ENCODE measurements at regions not wholly inside any gene's neighbourhood (a gene's known extent, or its start where the extent isn't known, plus 50 kb on each side); places are given as distances from the start of the nearest gene placed in this dataset.
"Not testable (repeated sequence)": the region's sequence is repeated elsewhere in the genome, so short reads cannot be mapped to it uniquely, and the experiment has no call there.

- no peaks in the 10 kb centered on the region for H3K27me3 Mint-ChIP-seq
- no peak overlapping the region for H3K4me3 Mint-ChIP-seq
- H3K27ac Mint-ChIP-seq: no peak overlapping the region
- ChIA-PET POLR2A (no interaction called here), CTCF (no interaction called here)
- intact Hi-C loops (cut with micrococcal nuclease): no loop called here
- H3K36me3 Mint-ChIP-seq (ENCODE audit: low read depth): no peaks in the 10 kb centered on the region
- H3K9me3 Mint-ChIP-seq: no peaks in the 10 kb centered on the region
- no peak for DNase-seq
- H3K4me1 Mint-ChIP-seq: no peaks in the 10 kb centered on the region
- no peak for ATAC-seq (ENCODE audit: low read depth)
- no peak for TF ChIP-seq CTCF (IDR thresholded peaks at IDR 0.05)
Measured at GRCh38 chr3:110623571-110623970, 448.0 kb upstream of the NECTIN3 start.

DNA sequence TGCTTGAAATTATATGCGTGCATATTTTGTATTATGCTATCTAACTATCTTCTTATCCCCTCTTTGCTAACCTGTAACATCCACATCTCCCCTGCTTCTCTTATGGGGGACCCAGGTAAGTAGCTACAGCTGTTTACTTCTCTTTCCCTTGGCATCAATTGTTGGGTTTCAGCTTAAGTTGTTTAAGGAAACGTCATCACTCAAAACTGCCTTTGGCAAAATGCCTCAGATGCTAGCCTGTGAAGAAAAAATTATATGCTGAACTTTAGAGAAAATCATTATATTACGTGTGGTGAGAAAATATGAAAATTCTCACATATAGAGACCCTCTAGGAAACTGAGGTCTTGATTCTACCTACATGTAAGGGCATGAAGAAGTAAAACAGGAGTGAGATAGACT lies 447.0 kb upstream of the NECTIN3 start:
- ATAC-seq (ENCODE audit: low read depth): no peak
- CTCF ChIA-PET: no interaction called here

GRCh38 chr3:110625201-110625747 lies 446.3 kb upstream of the NECTIN3 start:
- H3K4me3 Mint-ChIP-seq: no peak overlapping the region
- ATAC-seq (ENCODE audit: low read depth) (no peak), DNase-seq (no peak)
- H3K9me3 Mint-ChIP-seq: no peaks in the 10 kb centered on the region
- intact Hi-C loops (cut with micrococcal nuclease): no loop called here
- CTCF ChIA-PET: no interaction called here
- H3K4me1 Mint-ChIP-seq: no peaks in the 10 kb centered on the region
- no peak for TF ChIP-seq CTCF (IDR thresholded peaks at IDR 0.05)
- POLR2A ChIA-PET: no interaction called here
- H3K36me3 Mint-ChIP-seq (ENCODE audit: low read depth): no peaks in the 10 kb centered on the region
- H3K27me3 Mint-ChIP-seq: no peaks in the 10 kb centered on the region
- no peak overlapping the region for H3K27ac Mint-ChIP-seq

More for the DNA sequence above, 447.0 kb upstream of the NECTIN3 start:
- Mint-ChIP-seq H3K27ac (no peak overlapping the region), H3K27me3 (no peaks in the 10 kb centered on the region), H3K4me1 (no peaks in the 10 kb centered on the region), H3K9me3 (no peaks in the 10 kb centered on the region), H3K36me3 (ENCODE audit: low read depth) (no peaks in the 10 kb centered on the region), H3K4me3 (no peak overlapping the region)
- no peak for DNase-seq
- intact Hi-C loops (cut with micrococcal nuclease): no loop called here
- TF ChIP-seq CTCF (IDR thresholded peaks at IDR 0.05): no peak
- POLR2A ChIA-PET: no interaction called here

DNA sequence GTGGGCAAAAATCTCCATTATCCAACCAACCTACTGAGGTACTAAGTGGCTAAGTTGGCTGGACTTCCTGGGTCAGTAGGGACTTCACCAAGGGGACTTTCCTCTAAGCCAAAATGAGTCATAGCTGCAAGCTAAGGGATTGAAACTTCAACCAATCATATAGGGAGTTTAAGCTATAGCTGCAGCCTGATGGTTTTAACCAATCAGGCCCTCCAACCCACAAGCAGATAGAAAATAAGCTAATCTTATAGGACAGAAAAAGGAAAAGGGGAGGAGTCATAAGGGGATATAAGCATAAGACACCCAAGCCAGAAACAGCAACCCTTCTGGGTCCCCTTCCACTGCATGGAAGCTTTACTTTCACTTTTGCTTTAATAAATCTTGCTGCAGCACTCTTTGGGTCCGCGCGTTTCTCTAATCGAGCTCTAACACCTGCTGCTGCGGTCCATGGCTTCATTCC lies 444.9 kb upstream of the NECTIN3 start:
- CTCF ChIA-PET; H3K36me3 Mint-ChIP-seq (ENCODE audit: low read depth); DNase-seq; H3K27me3 Mint-ChIP-seq; POLR2A ChIA-PET; H3K27ac Mint-ChIP-seq; intact Hi-C loops (cut with micrococcal nuclease); H3K4me1 Mint-ChIP-seq; H3K9me3 Mint-ChIP-seq: not testable (repeated sequence)
- ATAC-seq (ENCODE audit: low read depth): peak; percentile 52
- H3K4me3 Mint-ChIP-seq: peak overlapping the region; percentile 75

GRCh38 chr3:110628650-110629301 lies 442.8 kb upstream of the NECTIN3 start:
- ATAC-seq (ENCODE audit: low read depth) (no peak), DNase-seq (no peak)
- ChIA-PET POLR2A (no interaction called here), CTCF (no interaction called here)
- intact Hi-C loops (cut with micrococcal nuclease): no loop called here
- Mint-ChIP-seq H3K4me1 (no peaks in the 10 kb centered on the region), H3K4me3 (no peak overlapping the region), H3K27me3 (no peaks in the 10 kb centered on the region), H3K36me3 (ENCODE audit: low read depth) (no peaks in the 10 kb centered on the region), H3K9me3 (no peaks in the 10 kb centered on the region), H3K27ac (no peak overlapping the region)
- TF ChIP-seq CTCF (IDR thresholded peaks at IDR 0.05): no peak

GRCh38 chr3:110629917-110630316 lies 441.7 kb upstream of the NECTIN3 start:
- TF ChIP-seq CTCF (IDR thresholded peaks at IDR 0.05): no peak
- ATAC-seq (ENCODE audit: low read depth) (no peak), DNase-seq (no peak)
- Mint-ChIP-seq H3K4me3 (no peak overlapping the region), H3K9me3 (no peaks in the 10 kb centered on the region), H3K27ac (no peak overlapping the region), H3K36me3 (ENCODE audit: low read depth) (no peaks in the 10 kb centered on the region), H3K4me1 (no peaks in the 10 kb centered on the region), H3K27me3 (no peaks in the 10 kb centered on the region)
- CTCF ChIA-PET: no interaction called here
- intact Hi-C loops (cut with micrococcal nuclease): no loop called here
- POLR2A ChIA-PET: no interaction called here

Measured in activated B cell treated with CpG ODN at 0.5 μM for 24 hours (primary cell).